Gastrocnemius medialis (tissue), 4 donors: ENCODE measurements at regions not wholly inside any gene's neighbourhood (a gene's known extent, or its start where the extent isn't known, plus 50 kb on each side); places are given as distances from the start of the nearest gene placed in this dataset.

ENCODE experiments used
- CTCF ChIP-seq, 5 experiments: fragments of 450-650 bp in 3 of 5; fragments of 200-600 bp in 2 of 5; sonication (generic) in 2 of 5; IDR thresholded peaks in 4 of 5; conservative IDR thresholded peaks in 1 of 5; 1 replicate in 4 of 5; 2 replicates in 1 of 5; pipeline ENCODE4 v1.5.1; 2016 to 2019; ENCODE audit warnings: antibody characterized with exemption in 5 of 5, mild to moderate bottlenecking in 3 of 5, moderate library complexity in 3 of 5
- POLR2A ChIP-seq, 2 donors: fragments of 450-650 bp; IDR thresholded peaks; one replicate each; pipeline ENCODE4 v1.6.1; 2017; ENCODE audit warnings: antibody characterized with exemption in 2 of 2, mild to moderate bottlenecking in 2 of 2, moderate library complexity in 2 of 2

GRCh38 chr3:78086150-78086549 is 1046.3 kb downstream of the ROBO2 start:
- TF ChIP-seq CTCF (IDR thresholded peaks at IDR 0.05 in 4 of 5, conservative IDR thresholded peaks at IDR 0.05 in 1 of 5) = no peak
- no peak for TF ChIP-seq POLR2A (IDR thresholded peaks at IDR 0.05)
